ENCODE measurements at regions not wholly inside any gene's neighbourhood (a gene's known extent, or its start where the extent isn't known, plus 50 kb on each side); places are given as distances from the start of the nearest gene placed in this dataset.

GRCh38 chr1:58317694-58318093, 228.8 kb downstream of the OMA1 start:
- TF ChIP-seq EZH2 (IDR thresholded peaks at IDR 0.05): no peak
- no peak for TF ChIP-seq CTCF (IDR thresholded peaks at IDR 0.05)

Data from neural progenitor cell (in vitro differentiated cells).